ENCODE measurements at regions not wholly inside any gene's neighbourhood (a gene's known extent, or its start where the extent isn't known, plus 50 kb on each side); places are given as distances from the start of the nearest gene placed in this dataset.

DNA sequence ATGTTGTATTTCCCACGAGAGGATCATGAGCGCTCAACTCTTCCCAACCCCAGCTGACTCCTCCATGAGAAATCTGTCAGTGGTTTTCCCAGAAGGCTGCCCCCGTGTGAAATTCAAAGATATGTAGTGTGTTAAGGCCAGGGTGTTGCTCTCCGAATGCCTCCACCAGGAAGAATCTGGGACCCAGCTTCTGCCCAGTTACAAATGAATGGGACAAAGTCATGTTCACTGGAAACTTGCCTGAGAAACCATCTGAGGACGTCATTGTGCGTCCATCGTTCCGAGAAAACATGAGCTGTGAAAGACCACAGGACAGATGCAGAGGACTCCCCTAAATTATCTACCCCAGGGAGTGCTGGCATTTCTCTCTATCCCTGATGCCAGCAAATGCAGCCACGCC is 86.0 kb downstream of the AIPL1 start:
- Mint-ChIP-seq H3K27ac (ENCODE audit: unreplicated experiment) (no peak overlapping the region), H3K27me3 (ENCODE audit: unreplicated experiment) (peaks cover 7% of the 10 kb centered on the region), H3K4me3 (ENCODE audit: unreplicated experiment) (no peak overlapping the region), H3K9me3 (ENCODE audit: unreplicated experiment) (peaks cover 8% of the 10 kb centered on the region), H3K36me3 (ENCODE audit: unreplicated experiment) (peaks cover 5% of the 10 kb centered on the region), H3K4me1 (ENCODE audit: low read depth, unreplicated experiment) (peaks cover 15% of the 10 kb centered on the region)
- DNase-seq: no peak
- TF ChIP-seq, protein P1, sequence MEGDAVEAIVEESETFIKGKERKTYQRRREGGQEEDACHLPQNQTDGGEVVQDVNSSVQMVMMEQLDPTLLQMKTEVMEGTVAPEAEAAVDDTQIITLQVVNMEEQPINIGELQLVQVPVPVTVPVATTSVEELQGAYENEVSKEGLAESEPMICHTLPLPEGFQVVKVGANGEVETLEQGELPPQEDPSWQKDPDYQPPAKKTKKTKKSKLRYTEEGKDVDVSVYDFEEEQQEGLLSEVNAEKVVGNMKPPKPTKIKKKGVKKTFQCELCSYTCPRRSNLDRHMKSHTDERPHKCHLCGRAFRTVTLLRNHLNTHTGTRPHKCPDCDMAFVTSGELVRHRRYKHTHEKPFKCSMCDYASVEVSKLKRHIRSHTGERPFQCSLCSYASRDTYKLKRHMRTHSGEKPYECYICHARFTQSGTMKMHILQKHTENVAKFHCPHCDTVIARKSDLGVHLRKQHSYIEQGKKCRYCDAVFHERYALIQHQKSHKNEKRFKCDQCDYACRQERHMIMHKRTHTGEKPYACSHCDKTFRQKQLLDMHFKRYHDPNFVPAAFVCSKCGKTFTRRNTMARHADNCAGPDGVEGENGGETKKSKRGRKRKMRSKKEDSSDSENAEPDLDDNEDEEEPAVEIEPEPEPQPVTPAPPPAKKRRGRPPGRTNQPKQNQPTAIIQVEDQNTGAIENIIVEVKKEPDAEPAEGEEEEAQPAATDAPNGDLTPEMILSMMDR (IDR thresholded peaks at IDR 0.05; ENCODE audit: partially characterized antibody, unreplicated experiment): no peak

DNA sequence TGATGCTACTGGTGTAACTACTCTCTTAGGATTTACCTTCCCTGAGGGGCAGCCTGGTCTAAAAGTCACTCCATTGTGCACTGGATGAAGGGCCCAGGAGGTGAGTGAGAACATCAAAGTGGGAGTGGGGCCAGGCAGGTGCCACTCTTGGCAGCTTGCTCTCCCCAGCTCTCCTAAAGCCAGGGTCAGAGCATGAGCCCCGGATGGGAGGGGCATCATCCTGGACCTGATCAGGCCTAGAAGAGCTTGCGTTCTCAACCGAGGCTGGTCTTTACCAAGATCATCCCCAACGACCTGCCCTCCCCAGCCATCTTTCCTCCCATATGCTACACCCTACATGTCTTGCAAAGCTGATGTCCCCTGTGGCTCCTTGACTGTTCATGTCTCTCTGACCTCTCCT is 87.1 kb downstream of the AIPL1 start:
- peaks cover 5% of the 10 kb centered on the region for H3K36me3 Mint-ChIP-seq (ENCODE audit: unreplicated experiment)
- no peak for DNase-seq
- no peak overlapping the region for H3K27ac Mint-ChIP-seq (ENCODE audit: unreplicated experiment)
- H3K4me3 Mint-ChIP-seq (ENCODE audit: unreplicated experiment): no peak overlapping the region
- peaks cover 18% of the 10 kb centered on the region for H3K4me1 Mint-ChIP-seq (ENCODE audit: low read depth, unreplicated experiment)
- peaks cover 7% of the 10 kb centered on the region for H3K9me3 Mint-ChIP-seq (ENCODE audit: unreplicated experiment)
- TF ChIP-seq, protein P1 (IDR thresholded peaks at IDR 0.05; ENCODE audit: partially characterized antibody, unreplicated experiment): no peak
- H3K27me3 Mint-ChIP-seq (ENCODE audit: unreplicated experiment): peaks cover 7% of the 10 kb centered on the region

- Mint-ChIP-seq H3K27me3 (ENCODE audit: unreplicated experiment) (peaks cover 7% of the 10 kb centered on the region), H3K27ac (ENCODE audit: unreplicated experiment) (no peak overlapping the region)
Observed at GRCh38 chr17:6346986-6347385, 87.9 kb downstream of the AIPL1 start.

DNA sequence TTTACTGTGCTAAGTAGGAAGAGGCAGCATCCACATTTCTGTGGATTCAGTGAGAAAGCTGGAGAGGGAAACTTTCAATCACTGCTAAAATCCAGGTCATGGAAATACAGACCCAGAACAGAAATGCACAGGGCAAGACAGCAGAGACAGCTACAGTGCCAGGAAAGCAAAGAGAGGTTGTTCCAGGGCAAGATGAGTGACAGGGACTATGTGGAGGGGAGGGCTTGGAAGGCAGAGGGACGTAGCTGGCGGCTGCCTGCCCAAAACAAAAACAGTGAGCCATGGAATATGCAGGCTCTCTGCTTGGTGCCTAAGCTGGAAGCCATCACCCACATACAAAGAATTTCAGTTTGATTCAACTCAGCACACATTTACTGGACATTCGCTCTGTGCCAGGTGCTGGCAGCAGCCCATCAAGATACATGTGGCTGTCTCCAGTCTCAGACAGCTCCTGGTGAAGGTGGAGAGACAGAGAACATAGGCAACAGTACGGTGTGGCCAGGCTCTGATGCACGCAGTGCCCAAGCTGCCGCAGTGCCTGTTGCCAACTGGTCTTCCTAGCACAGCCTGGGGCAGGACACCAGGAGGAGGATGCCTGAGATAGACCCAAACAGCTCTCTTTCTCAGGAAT is 88.7 kb downstream of the AIPL1 start:
- Mint-ChIP-seq H3K27ac (ENCODE audit: unreplicated experiment) (no peak overlapping the region), H3K9me3 (ENCODE audit: unreplicated experiment) (peaks cover 7% of the 10 kb centered on the region)
- no peak for DNase-seq

More at GRCh38 chr17:6346986-6347385, 87.9 kb downstream of the AIPL1 start:
- TF ChIP-seq, protein P1 (IDR thresholded peaks at IDR 0.05; ENCODE audit: partially characterized antibody, unreplicated experiment): no peak
- peaks cover 7% of the 10 kb centered on the region for H3K9me3 Mint-ChIP-seq (ENCODE audit: unreplicated experiment)
- no peak for DNase-seq
- H3K4me3 Mint-ChIP-seq (ENCODE audit: unreplicated experiment): no peak overlapping the region
- peaks cover 5% of the 10 kb centered on the region for H3K36me3 Mint-ChIP-seq (ENCODE audit: unreplicated experiment)
- H3K4me1 Mint-ChIP-seq (ENCODE audit: low read depth, unreplicated experiment): peaks cover 18% of the 10 kb centered on the region

GRCh38 chr17:6343736-6344135 is 91.2 kb downstream of the AIPL1 start:
- H3K9me3 Mint-ChIP-seq (ENCODE audit: unreplicated experiment): peaks cover 6% of the 10 kb centered on the region
- no peak overlapping the region for H3K27ac Mint-ChIP-seq (ENCODE audit: unreplicated experiment)
- H3K27me3 Mint-ChIP-seq (ENCODE audit: unreplicated experiment): peaks cover 3% of the 10 kb centered on the region
- peaks cover 18% of the 10 kb centered on the region for H3K4me1 Mint-ChIP-seq (ENCODE audit: low read depth, unreplicated experiment)
- no peak for DNase-seq
- no peak overlapping the region for H3K4me3 Mint-ChIP-seq (ENCODE audit: unreplicated experiment)
- H3K36me3 Mint-ChIP-seq (ENCODE audit: unreplicated experiment): peaks cover 9% of the 10 kb centered on the region
- TF ChIP-seq, protein P1 (IDR thresholded peaks at IDR 0.05; ENCODE audit: partially characterized antibody, unreplicated experiment): no peak

More for the DNA sequence above, 88.7 kb downstream of the AIPL1 start:
- H3K4me3 Mint-ChIP-seq (ENCODE audit: unreplicated experiment): no peak overlapping the region
- TF ChIP-seq, protein P1 (IDR thresholded peaks at IDR 0.05; ENCODE audit: partially characterized antibody, unreplicated experiment): no peak
- H3K27me3 Mint-ChIP-seq (ENCODE audit: unreplicated experiment): peaks cover 7% of the 10 kb centered on the region
- peaks cover 18% of the 10 kb centered on the region for H3K4me1 Mint-ChIP-seq (ENCODE audit: low read depth, unreplicated experiment)
- peaks cover 5% of the 10 kb centered on the region for H3K36me3 Mint-ChIP-seq (ENCODE audit: unreplicated experiment)
